Activated CD4-positive, alpha-beta T cell treated with anti-CD3 and anti-CD28 coated beads, Interleukin-2, amount 10 ng/mL, durations not matched to agents 24 days and 14 days (primary cell): ENCODE measurements at regions not wholly inside any gene's neighbourhood (a gene's known extent, or its start where the extent isn't known, plus 50 kb on each side); places are given as distances from the start of the nearest gene placed in this dataset.
"Not testable (repeated sequence)": the region's sequence is repeated elsewhere in the genome, so short reads cannot be mapped to it uniquely, and the experiment has no call there.

Experiments used
- DNase-seq: peaks from one replicate; pipeline ENCODE4 v3.0.0; 2022
- H3K27ac Mint-ChIP-seq: one replicate; pipeline ENCODE4 v1.8.0; 2022; ENCODE audit warnings: mild to moderate bottlenecking, mixed read lengths
- H3K27me3 Mint-ChIP-seq: one replicate; pipeline ENCODE4 v1.8.0; 2022; ENCODE audit warnings: mixed read lengths
- H3K36me3 Mint-ChIP-seq: one replicate; pipeline ENCODE4 v1.8.0; 2022; ENCODE audit warnings: low read depth, mild to moderate bottlenecking, mixed read lengths
- H3K4me1 Mint-ChIP-seq: one replicate; pipeline ENCODE4 v1.8.0; 2021; ENCODE audit warnings: mixed read lengths
- H3K4me3 Mint-ChIP-seq: one replicate; pipeline ENCODE4 v1.8.0; 2022; ENCODE audit warnings: mild to moderate bottlenecking, moderate library complexity, mixed read lengths
- H3K9me3 Mint-ChIP-seq: one replicate; pipeline ENCODE4 v1.8.0; 2021; ENCODE audit warnings: mixed read lengths
- intact Hi-C: fragments of 100-400 bp; cut with micrococcal nuclease; formaldehyde crosslinking; loops from one replicate; pipeline ENCODE4 v1.15.1; 2023

DNA sequence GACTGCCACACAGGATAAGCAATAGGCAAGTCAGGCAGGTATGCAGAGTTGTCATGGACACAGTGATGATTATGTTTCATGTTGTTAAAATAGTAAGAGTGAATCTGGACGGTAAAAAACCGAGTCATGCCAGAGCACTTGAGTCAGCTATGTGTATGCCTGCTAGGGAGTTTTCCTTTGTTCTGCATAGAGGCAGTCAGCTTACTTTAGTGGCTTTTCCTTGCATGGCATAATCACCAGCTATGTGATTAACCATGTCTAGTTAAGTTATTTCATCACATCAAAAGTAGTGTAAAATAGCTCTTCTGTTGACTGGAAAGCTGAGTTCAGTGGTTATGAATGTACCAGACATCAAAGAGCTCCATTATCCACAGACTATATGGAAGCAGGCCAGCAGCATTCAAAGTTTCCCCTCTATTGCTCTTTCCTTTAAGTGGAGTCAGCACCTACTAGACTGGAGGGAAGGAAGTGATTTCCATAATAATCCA is 989.8 kb downstream of the TLE1 start:
- Mint-ChIP-seq H3K4me3 (no peak overlapping the region), H3K36me3 (no peaks in the 10 kb centered on the region), H3K4me1 (no peaks in the 10 kb centered on the region), H3K27ac (no peak overlapping the region), H3K27me3 (no peaks in the 10 kb centered on the region), H3K9me3 (no peaks in the 10 kb centered on the region)
- no peak for DNase-seq
- intact Hi-C loops, result no loop called here

DNA sequence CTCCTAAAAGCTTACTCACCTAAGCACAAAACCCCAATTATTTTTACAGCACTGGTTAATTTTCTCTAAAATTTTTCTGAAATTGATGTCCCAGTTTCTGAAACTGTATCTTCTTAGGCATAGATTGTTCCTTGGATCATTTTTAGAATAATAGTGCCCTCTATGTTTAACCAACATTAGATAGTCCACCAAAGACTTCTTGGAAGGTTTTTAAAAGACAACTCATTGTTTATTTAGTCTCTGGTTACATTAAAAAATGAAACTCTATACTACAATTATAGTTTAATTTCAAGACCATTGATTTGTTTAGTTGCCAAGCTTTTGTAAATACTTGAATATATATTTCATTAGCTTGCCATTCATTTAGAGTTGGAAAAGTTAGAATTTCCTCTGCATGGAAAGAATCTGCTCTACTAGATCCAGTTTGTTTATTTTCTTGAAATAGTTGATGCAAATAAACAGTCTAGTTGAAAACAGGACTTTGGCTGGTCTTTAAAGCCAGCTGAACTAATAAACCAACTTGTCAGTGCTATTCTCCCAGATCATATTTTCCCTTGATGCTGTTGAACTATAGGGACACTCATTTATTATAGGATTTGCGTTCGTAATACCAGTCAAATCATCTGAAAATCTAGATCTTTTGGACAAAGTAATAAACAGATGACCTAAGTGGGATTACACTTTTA is 990.5 kb downstream of the TLE1 start:
- no peak overlapping the region for H3K27ac Mint-ChIP-seq
- intact Hi-C loops, result no loop called here
- H3K27me3 Mint-ChIP-seq, result no peaks in the 10 kb centered on the region
- no peak for DNase-seq
- H3K4me3 Mint-ChIP-seq, result no peak overlapping the region
- H3K4me1 Mint-ChIP-seq, result no peaks in the 10 kb centered on the region
- no peaks in the 10 kb centered on the region for H3K36me3 Mint-ChIP-seq
- H3K9me3 Mint-ChIP-seq, result no peaks in the 10 kb centered on the region

DNA sequence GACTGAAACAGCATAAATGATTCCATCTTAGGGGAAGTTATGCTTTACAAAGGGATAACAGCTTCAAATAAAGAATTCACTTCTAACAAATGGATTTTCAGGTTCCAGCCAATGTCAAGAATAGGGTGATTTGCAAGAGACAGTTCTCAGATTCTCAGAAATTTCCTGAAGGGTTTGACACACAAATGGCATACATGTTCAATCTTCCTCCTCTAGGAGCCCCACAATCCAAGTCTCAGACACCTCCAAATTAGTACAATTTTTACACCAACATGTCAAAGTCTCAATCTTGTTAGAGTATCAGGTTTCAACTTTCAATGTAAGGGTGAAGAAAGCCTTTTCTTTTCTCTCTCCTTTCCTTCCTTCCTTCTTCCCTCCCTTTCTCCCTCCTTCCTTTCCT is 996.6 kb downstream of the TLE1 start:
- DNase-seq, result no peak
- peaks cover 5% of the 10 kb centered on the region for H3K9me3 Mint-ChIP-seq
- H3K27ac Mint-ChIP-seq, result no peak overlapping the region
- H3K27me3 Mint-ChIP-seq, result no peaks in the 10 kb centered on the region
- no peaks in the 10 kb centered on the region for H3K36me3 Mint-ChIP-seq
- no peak overlapping the region for H3K4me3 Mint-ChIP-seq
- H3K4me1 Mint-ChIP-seq, result no peaks in the 10 kb centered on the region
- intact Hi-C loops, result no loop called here

DNA sequence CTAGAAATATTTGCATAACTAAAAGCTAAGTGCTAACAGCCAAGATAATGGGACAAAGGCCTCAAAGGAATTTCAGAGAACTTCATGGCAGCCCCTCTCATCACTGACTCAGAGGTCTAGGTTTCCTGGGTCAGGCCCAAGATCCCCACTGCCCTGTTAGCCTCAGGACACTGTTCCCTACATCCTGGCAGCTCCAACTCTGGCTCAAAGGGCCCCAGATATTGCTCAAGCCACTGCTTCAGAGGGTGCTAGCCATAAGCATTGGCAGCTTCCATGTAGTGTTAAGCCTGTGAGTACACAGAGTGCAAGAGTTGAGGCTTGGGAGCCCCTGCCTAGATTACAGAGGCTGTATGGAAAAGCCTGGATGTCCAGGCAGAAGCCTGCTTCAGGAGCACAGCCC is 998.1 kb downstream of the TLE1 start:
- no peak overlapping the region for H3K4me3 Mint-ChIP-seq
- H3K4me1 Mint-ChIP-seq, result no peaks in the 10 kb centered on the region
- H3K36me3 Mint-ChIP-seq, result no peaks in the 10 kb centered on the region
- intact Hi-C loops, result no loop called here
- H3K9me3 Mint-ChIP-seq, result peaks cover 5% of the 10 kb centered on the region
- no peak overlapping the region for H3K27ac Mint-ChIP-seq
- DNase-seq, result no peak
- H3K27me3 Mint-ChIP-seq, result no peaks in the 10 kb centered on the region

DNA sequence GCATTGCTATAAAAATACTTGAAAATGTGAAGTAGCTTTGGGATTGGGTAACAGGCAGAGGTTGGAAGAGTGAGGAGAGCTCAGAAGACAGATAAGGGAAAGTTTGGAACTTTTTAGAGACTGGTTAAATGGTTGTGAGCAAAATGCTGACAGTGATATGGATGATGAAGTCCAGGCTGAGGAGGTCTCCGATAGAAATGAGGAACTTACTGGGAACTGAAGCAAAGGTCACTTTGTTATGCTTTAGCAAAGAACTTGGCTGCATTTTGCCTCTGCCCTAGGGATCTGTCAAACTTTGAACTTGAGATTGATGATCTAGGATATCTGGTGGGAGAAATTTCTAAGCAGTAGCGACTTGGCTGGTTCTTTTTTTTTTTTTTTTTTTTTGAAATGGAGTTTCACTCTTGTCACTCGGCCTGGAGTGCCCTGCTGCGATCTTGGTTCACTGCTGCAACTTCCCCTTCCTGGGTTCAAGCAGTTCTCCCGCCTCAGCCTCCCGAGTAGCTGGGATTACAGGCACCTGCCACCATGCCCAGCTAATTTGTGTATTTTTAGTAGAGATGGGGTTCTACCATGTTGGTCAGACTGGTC is 998.9 kb downstream of the TLE1 start:
- no peak overlapping the region for H3K4me3 Mint-ChIP-seq
- no peaks in the 10 kb centered on the region for H3K4me1 Mint-ChIP-seq
- H3K27ac Mint-ChIP-seq, result no peak overlapping the region
- no peaks in the 10 kb centered on the region for H3K27me3 Mint-ChIP-seq
- DNase-seq, result no peak
- intact Hi-C loops, result no loop called here
- H3K9me3 Mint-ChIP-seq, result peaks cover 5% of the 10 kb centered on the region
- no peaks in the 10 kb centered on the region for H3K36me3 Mint-ChIP-seq

DNA sequence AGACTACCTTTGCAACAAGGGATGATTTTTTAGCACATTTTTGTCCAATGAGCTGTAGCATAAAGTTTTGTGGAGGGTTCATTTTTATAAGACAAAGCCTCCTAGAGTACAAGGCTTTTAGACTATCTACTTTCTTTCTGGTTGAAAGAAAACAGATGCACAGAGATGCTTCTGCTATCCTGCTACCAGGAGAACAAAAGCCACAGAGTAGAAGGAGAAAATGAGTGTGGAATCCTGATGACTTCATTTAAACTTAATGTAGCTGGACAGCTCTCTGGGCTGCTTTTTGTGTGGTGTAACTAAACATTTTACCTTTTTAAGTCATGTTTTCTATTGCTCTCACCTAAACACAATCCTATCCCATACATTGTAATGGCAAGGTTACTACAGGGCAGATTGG is 1009.4 kb downstream of the TLE1 start:
- Mint-ChIP-seq H3K4me3 (no peak overlapping the region), H3K36me3 (no peaks in the 10 kb centered on the region), H3K27ac (no peak overlapping the region), H3K9me3 (no peaks in the 10 kb centered on the region), H3K4me1 (no peaks in the 10 kb centered on the region), H3K27me3 (no peaks in the 10 kb centered on the region)
- intact Hi-C loops, result no loop called here
- DNase-seq, result no peak

DNA sequence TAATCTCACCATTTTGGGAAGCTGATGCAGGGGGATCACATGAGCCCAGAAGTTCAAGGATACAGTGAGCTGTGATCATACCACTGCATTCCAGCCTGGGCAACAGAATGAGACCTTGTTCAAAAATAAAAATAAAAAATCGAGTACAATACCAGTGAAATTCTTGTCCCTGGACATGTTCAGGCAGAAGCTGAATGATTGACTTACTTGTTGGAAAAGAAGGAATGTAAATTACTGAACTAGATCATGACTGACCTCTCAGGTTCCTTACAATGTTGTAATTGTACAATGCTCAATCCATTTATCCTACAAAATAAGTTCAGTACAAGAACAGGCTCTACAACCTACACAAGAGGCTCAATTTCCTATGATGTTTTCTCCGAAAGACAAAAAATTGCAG is 1010.4 kb downstream of the TLE1 start:
- H3K4me3 Mint-ChIP-seq, result no peak overlapping the region
- no peak for DNase-seq
- H3K27ac Mint-ChIP-seq, result no peak overlapping the region
- no peaks in the 10 kb centered on the region for H3K36me3 Mint-ChIP-seq
- intact Hi-C loops, result no loop called here
- no peaks in the 10 kb centered on the region for H3K4me1 Mint-ChIP-seq
- no peaks in the 10 kb centered on the region for H3K9me3 Mint-ChIP-seq
- H3K27me3 Mint-ChIP-seq, result no peaks in the 10 kb centered on the region

DNA sequence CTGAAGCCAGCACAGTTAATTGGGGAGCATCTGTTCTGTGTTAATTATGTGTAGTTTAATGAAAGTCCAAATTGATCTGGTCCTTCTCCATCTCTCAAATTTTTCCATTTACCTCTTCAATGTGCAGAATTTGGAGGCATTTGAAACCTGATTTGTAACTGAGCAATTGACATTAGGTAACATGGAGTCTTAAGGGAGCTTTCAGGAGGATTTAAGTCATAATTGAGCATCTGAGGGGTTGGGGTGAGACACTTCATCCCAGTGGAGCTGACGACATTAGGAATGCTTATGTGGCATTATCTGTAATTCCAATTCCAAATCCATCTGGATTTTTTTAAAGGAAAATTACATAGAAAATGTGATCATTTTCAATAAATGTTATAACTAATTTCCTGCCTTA is 1015.9 kb downstream of the TLE1 start:
- DNase-seq, result no peak
- no peak overlapping the region for H3K27ac Mint-ChIP-seq
- H3K36me3 Mint-ChIP-seq, result no peaks in the 10 kb centered on the region
- peaks cover 8% of the 10 kb centered on the region for H3K9me3 Mint-ChIP-seq
- H3K4me1 Mint-ChIP-seq, result no peaks in the 10 kb centered on the region
- no peaks in the 10 kb centered on the region for H3K27me3 Mint-ChIP-seq
- intact Hi-C loops, result no loop called here
- H3K4me3 Mint-ChIP-seq, result no peak overlapping the region

DNA sequence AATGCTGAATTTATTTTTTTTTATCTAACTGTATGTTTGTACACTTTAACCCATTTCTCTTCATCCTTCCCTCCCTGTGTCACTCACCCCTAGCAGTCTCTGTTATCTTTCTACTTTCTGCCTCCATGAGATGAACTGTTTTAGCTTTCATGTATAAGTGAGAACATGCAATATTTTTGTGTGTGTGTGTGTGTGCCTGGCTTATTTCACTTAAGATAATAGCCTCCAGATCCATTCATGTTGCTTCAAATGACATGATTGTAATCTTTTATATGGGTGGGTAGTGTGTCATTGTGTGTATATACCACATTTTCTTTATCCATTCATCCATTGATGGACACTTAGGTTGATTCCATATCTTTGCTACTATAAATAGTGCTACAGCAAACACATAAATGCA is 1023.9 kb downstream of the TLE1 start:
- H3K36me3 Mint-ChIP-seq, result no peaks in the 10 kb centered on the region
- no peak overlapping the region for H3K27ac Mint-ChIP-seq
- intact Hi-C loops, result no loop called here
- no peak overlapping the region for H3K4me3 Mint-ChIP-seq
- H3K9me3 Mint-ChIP-seq, result peaks cover 13% of the 10 kb centered on the region
- H3K4me1 Mint-ChIP-seq, result no peaks in the 10 kb centered on the region
- no peaks in the 10 kb centered on the region for H3K27me3 Mint-ChIP-seq
- no peak for DNase-seq

DNA sequence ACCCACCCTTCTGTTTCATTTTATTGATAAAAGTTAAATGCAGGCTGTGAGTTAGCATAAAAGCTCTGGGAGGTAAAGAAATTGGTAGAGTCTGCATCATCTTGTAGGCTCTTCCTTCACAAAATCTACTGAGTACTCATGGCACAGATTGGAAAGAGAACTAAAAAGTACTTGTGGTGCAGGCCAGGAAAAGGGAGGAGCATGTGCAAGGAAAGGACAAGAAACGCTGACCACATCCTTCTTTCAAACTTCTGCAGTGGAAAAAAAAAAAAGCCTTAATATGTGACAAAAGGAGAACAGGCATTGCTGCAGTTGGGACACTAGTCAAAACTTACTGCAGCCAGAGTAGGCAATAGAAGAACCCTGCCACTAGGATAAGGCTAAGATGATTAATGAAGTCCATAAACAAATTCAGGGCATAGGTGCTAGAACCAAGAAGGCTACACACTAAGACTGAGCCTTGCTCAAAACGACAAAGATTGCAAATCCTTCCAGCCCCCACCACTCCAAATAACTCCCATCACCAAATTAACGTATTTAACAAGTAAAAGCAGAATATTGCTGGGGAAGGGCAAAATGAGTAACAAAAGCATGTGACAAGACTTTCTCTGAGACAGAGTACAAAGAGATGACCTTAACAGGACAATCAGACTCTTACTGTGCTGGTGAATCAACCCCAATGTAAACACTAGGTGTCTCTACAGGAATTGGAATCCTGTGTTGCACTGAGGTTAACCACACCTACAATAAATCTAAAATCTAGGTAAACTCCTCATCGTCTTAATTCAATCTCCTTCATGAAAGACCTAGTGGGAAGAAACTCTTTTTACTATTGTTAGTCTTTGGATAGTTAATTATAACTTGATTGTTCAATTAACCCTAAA is 1024.8 kb downstream of the TLE1 start:
- H3K4me1 Mint-ChIP-seq, result no peaks in the 10 kb centered on the region
- intact Hi-C loops, result no loop called here
- H3K27ac Mint-ChIP-seq, result no peak overlapping the region
- peaks cover 10% of the 10 kb centered on the region for H3K9me3 Mint-ChIP-seq
- no peaks in the 10 kb centered on the region for H3K27me3 Mint-ChIP-seq
- H3K36me3 Mint-ChIP-seq, result no peaks in the 10 kb centered on the region
- no peak for DNase-seq
- H3K4me3 Mint-ChIP-seq, result no peak overlapping the region

DNA sequence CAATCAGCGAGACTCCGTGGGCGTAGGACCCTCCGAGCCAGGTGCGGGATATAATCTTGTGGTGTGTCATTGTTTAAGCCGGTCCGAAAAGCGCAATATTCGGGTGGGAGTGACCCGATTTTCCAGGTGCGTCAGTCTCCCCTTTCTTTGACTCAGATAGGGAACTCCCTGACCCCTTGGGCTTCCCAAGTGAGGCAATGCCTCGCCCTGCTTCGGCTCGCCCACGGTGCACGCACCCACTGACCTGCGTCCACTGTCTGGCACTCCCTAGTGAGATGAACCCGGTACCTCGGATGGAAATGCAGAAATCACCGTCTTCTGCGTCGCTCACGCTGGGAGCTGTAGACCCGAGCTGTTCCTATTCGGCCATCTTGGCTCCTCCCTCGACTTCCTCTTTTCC is 1029.6 kb downstream of the TLE1 start:
- H3K9me3 Mint-ChIP-seq, H3K4me1 Mint-ChIP-seq, DNase-seq, H3K27me3 Mint-ChIP-seq, H3K27ac Mint-ChIP-seq, H3K4me3 Mint-ChIP-seq, intact Hi-C loops, H3K36me3 Mint-ChIP-seq: not testable (repeated sequence)

DNA sequence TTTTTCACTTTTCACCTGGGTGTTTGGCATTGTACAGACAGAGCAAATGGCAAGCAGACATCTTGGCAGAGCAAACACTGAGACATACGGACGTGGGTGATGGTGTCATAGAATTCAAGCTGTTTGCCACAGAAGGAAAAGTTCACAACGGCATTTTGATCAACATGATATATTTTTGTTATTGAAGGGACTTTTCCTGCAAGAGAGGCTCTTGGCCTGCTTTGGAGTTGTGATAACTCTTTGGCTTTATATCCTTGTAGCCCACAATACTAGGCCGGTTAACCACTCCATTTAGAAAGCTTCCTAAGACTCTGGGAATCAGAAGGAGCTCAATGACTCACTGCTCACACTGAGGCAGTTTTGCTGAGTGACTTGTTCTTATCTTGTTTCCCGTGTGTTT is 1038.3 kb downstream of the TLE1 start:
- no peak for DNase-seq
- Mint-ChIP-seq H3K27me3 (no peaks in the 10 kb centered on the region), H3K27ac (no peak overlapping the region), H3K9me3 (no peaks in the 10 kb centered on the region), H3K4me1 (no peaks in the 10 kb centered on the region), H3K4me3 (no peak overlapping the region), H3K36me3 (no peaks in the 10 kb centered on the region)
- intact Hi-C loops, result no loop called here

DNA sequence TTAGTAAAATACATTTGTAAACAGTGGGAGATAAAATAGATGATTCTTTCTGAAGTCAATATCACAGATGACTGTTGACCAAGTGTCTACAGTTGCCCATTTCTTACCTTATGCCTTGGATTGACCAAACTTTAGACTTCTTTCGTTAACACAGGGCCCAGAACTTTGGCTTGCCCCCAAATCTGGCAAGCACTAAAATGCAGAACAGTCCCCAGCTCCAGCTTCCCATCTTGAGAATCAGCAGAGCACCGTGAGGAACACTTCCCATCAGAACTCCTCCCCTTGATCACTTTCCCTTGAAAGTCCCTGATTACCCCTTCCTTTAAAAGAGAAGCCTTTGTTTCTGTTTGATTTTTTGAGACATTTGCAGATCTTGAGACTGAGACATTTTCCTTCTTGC is 1039.9 kb downstream of the TLE1 start:
- Mint-ChIP-seq H3K9me3 (no peaks in the 10 kb centered on the region), H3K36me3 (no peaks in the 10 kb centered on the region), H3K27me3 (no peaks in the 10 kb centered on the region), H3K4me3 (no peak overlapping the region), H3K27ac (no peak overlapping the region), H3K4me1 (no peaks in the 10 kb centered on the region)
- no peak for DNase-seq
- intact Hi-C loops, result no loop called here

DNA sequence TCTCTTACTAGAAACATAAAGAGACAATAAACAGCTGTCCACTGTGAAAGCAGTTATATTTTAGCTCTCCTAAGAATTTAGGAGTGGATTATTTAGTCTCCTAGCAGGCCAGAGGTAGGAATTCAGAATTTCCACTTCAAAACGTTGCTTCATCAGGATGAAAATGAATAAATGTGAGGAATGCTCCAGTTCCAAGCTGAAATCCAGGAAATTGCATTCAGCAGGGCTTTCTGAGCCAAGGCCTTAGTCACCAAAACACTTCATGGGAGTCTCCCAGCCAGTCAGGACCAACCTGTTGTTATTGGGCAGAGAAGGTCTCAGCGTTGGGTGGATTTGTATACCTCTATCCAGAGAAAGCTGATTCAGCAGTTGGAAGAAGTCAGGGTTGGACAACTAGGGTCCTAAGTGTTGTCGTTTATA is 1040.3 kb downstream of the TLE1 start:
- Mint-ChIP-seq H3K4me3 (no peak overlapping the region), H3K36me3 (no peaks in the 10 kb centered on the region), H3K27ac (no peak overlapping the region), H3K27me3 (no peaks in the 10 kb centered on the region), H3K9me3 (no peaks in the 10 kb centered on the region), H3K4me1 (no peaks in the 10 kb centered on the region)
- DNase-seq, result no peak
- intact Hi-C loops, result no loop called here
